OCI-LY7 (cell line): ENCODE measurements at regions not wholly inside any gene's neighbourhood (a gene's known extent, or its start where the extent isn't known, plus 50 kb on each side); places are given as distances from the start of the nearest gene placed in this dataset.

Experiments used
- BruUV-seq: library from RNA; stranded (reverse); fragments of 400-500 nt; replicated peaks from 2 replicates; lab custom pipeline; 2021; lab: Mats Ljungman, UMichigan
- CTCF ChIA-PET: fragments of 300-600 bp; sonication (Branson Sonifier 250); formaldehyde crosslinking; loops from one replicate; lab custom pipeline; 2022; ENCODE audit warnings: antibody characterized with exemption; ENCODE audit not compliant: unreplicated experiment; lab: Charles Lee
- POLR2A ChIA-PET: fragments of 300-600 bp; sonication (Branson Sonifier 250); formaldehyde crosslinking; loops from one replicate; lab custom pipeline; 2022; ENCODE audit warnings: antibody characterized with exemption; lab: Charles Lee
- DNase-seq: peaks from one replicate; pipeline ENCODE4 v3.0.0-alpha.2; 2015; ENCODE audit warnings: low spot score
- H2AFZ ChIP-seq: fragments of 200-600 bp; sonication (generic), shearing (Covaris generic); 2 replicates; pipeline ENCODE4 v1.6.1; 2014; ENCODE audit warnings: mild to moderate bottlenecking, antibody characterized with exemption, low read length, moderate library complexity
- H3K27ac ChIP-seq: fragments of 200-600 bp; sonication (generic); 2 replicates; pipeline ENCODE4 v1.5.1; 2014; ENCODE audit warnings: mixed run types, low read depth, mild to moderate bottlenecking, moderate library complexity, low read length, inconsistent platforms; ENCODE audit not compliant: poor library complexity, severe bottlenecking
- H3K36me3 ChIP-seq: fragments of 200-600 bp; sonication (generic); 2 replicates; pipeline ENCODE4 v1.6.1; 2014; ENCODE audit warnings: mild to moderate bottlenecking, antibody characterized with exemption, low read length, moderate library complexity, mixed read lengths; ENCODE audit not compliant: insufficient read depth
- H3K4me1 ChIP-seq: fragments of 200-600 bp; sonication (generic); 2 replicates; pipeline ENCODE4 v1.5.1; 2014; ENCODE audit warnings: mild to moderate bottlenecking, low read length; ENCODE audit not compliant: insufficient read depth, poor library complexity, severe bottlenecking
- H3K4me2 ChIP-seq: fragments of 200-600 bp; sonication (generic); 2 replicates; pipeline ENCODE4 v1.6.1; 2014; ENCODE audit warnings: mild to moderate bottlenecking, low read length
- H3K4me3 ChIP-seq: fragments of 200-600 bp; sonication (generic); 2 replicates; pipeline ENCODE4 v1.5.1; 2014; ENCODE audit warnings: mild to moderate bottlenecking, low read depth, low read length; ENCODE audit not compliant: poor library complexity, severe bottlenecking
- H3K79me2 ChIP-seq: fragments of 200-600 bp; sonication (generic); 2 replicates; pipeline ENCODE4 v1.6.1; 2016; ENCODE audit warnings: low read depth, mild to moderate bottlenecking, low read length, moderate library complexity, mixed read lengths; ENCODE audit not compliant: insufficient read depth
- H3K9me2 ChIP-seq: fragments of 200-600 bp; sonication (generic); 2 replicates; pipeline ENCODE4 v1.6.1; 2016; ENCODE audit warnings: mild to moderate bottlenecking, low read length, mixed read lengths; ENCODE audit not compliant: insufficient read depth
- H3K9me3 ChIP-seq: fragments of 200-600 bp; sonication (generic); 2 replicates; pipeline ENCODE4 v1.6.1; 2014; ENCODE audit warnings: mild to moderate bottlenecking, mixed run types, low read length, mixed read lengths
- H4K20me1 ChIP-seq: fragments of 200-600 bp; sonication (generic); 2 replicates; pipeline ENCODE4 v1.6.1; 2014; ENCODE audit warnings: mild to moderate bottlenecking, antibody characterized with exemption, low read length, moderate library complexity, mixed read lengths; ENCODE audit not compliant: insufficient read depth
- EZH2phosphoT487 ChIP-seq: fragments of 200-600 bp; sonication (generic); IDR thresholded peaks from 2 replicates; pipeline ENCODE4 v1.6.1; 2018; ENCODE audit warnings: low read depth, borderline replicate concordance, mild to moderate bottlenecking, mixed run types, antibody characterized with exemption, low read length, moderate library complexity, mixed read lengths
- intact Hi-C: fragments of 100-400 bp; cut with micrococcal nuclease; formaldehyde crosslinking; loops from one replicate; pipeline ENCODE4 v1.10.0; 2022; ENCODE audit not compliant: unreplicated experiment
- TF ChIP-seq, protein P1 (sequence below): fragments of 200-600 bp; sonication (generic); conservative IDR thresholded peaks from 2 replicates; pipeline ENCODE4 v1.5.1; 2014; ENCODE audit warnings: mild to moderate bottlenecking, antibody characterized with exemption, low read length, moderate library complexity, mixed read lengths

DNA sequence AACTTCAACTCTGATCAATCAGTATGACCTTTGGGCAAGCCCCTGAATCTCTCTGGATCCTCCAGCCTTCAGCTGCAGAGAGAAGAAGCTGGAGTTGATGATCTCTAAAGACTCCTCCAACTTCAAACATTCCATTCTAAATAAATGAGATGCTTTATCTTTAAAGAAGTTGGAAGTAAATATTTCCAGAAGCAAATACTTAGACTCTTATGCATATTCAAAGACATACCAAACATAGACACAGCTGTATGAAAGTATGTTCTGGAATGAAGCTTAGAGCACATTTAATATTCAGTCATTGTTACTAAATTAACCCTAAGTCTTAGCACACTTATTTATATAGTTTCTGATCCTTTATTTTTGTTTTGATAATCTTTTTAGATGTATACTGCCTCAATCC is 77.6 kb upstream of the ACP3 start:
- Histone ChIP-seq H3K36me3 (no peaks in the 10 kb centered on the region), H2AFZ (no peak overlapping the region), H3K79me2 (no peaks in the 10 kb centered on the region), H3K4me2 (no peak overlapping the region), H3K4me3 (no peak overlapping the region), H4K20me1 (no peaks in the 10 kb centered on the region), H3K27ac (no peak overlapping the region), H3K9me2 (no peaks in the 10 kb centered on the region), H3K9me3 (no peaks in the 10 kb centered on the region), H3K4me1 (no peaks in the 10 kb centered on the region)
- no TSS peak for BruUV-seq
- ChIA-PET POLR2A (interaction anchor here (0.7 to 1.0 kb wide), 3 partner anchors 14 to 281 kb away, joined by 3 read pairs; no protein-coding TSS in a partner anchor), CTCF (no interaction called here)
- TF ChIP-seq, protein P1, sequence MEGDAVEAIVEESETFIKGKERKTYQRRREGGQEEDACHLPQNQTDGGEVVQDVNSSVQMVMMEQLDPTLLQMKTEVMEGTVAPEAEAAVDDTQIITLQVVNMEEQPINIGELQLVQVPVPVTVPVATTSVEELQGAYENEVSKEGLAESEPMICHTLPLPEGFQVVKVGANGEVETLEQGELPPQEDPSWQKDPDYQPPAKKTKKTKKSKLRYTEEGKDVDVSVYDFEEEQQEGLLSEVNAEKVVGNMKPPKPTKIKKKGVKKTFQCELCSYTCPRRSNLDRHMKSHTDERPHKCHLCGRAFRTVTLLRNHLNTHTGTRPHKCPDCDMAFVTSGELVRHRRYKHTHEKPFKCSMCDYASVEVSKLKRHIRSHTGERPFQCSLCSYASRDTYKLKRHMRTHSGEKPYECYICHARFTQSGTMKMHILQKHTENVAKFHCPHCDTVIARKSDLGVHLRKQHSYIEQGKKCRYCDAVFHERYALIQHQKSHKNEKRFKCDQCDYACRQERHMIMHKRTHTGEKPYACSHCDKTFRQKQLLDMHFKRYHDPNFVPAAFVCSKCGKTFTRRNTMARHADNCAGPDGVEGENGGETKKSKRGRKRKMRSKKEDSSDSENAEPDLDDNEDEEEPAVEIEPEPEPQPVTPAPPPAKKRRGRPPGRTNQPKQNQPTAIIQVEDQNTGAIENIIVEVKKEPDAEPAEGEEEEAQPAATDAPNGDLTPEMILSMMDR = no peak
- TF ChIP-seq EZH2phosphoT487 = no peak
- intact Hi-C loops = no loop called here
- no peak for DNase-seq

DNA sequence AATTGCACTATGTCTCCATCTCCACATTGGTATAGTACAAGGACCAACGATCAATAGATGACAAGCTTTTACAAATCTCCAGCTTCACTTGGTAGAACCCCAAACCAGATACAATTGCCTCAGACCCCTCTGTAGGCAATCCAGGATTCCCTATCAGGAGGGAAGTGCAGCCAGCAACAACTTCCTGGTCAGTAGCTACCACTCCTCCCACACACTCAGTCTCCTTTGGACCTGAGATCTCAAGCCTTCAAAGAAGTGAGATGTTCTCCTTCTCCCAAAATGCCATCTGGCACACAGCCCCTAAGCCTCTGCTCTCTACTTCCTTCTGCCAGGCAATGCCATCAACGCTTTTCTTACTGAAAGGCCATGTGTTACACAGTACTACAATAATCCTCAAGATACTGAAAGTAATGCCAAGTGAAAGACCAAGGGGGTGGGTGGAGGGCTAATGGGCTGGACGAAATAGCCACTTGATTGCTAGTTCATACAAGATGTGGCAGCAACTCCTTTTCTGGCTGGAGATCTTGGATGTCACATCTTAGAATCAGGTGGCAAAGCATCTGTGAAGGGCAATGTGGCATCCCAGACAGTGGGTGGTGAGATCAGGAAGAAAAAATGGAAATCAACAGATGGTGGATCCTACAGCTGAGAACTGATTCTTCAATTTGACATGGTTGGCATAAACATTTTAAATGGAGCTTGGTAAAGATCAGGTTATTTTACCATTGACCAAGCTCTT is 75.3 kb upstream of the ACP3 start:
- H3K4me3 ChIP-seq = no peak overlapping the region
- no peaks in the 10 kb centered on the region for H3K4me1 ChIP-seq
- DNase-seq = no peak
- H3K9me3 ChIP-seq = no peaks in the 10 kb centered on the region
- H3K9me2 ChIP-seq = no peaks in the 10 kb centered on the region
- H3K36me3 ChIP-seq = no peaks in the 10 kb centered on the region
- no TSS peak for BruUV-seq
- TF ChIP-seq EZH2phosphoT487 = no peak
- CTCF ChIA-PET = interaction anchor here (0.6 kb wide), 1 partner anchor 10 kb away, joined by 3 read pairs; no protein-coding TSS in a partner anchor
- no peaks in the 10 kb centered on the region for H3K79me2 ChIP-seq
- H2AFZ ChIP-seq = no peak overlapping the region
- intact Hi-C loops = no loop called here
- POLR2A ChIA-PET = no interaction called here
- no peak overlapping the region for H3K4me2 ChIP-seq
- no peaks in the 10 kb centered on the region for H4K20me1 ChIP-seq
- H3K27ac ChIP-seq = no peak overlapping the region

DNA sequence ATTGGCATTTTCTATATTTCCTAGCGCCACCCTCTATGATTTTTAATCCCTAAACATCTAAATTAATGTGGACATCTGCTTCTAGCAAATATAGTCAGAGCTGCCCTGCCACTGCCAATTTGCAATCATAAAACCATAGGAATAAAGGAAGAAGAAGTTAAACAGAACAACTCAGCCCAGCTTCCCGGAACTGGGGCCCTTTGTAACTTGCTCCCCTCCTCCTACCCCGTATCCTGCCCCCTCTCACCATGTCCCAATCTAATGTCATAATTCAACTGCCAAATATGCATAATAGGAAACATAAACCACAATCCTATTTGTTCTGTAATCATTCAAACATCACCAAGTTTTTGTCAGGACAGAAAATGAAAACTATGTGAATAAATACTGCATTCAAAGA is 74.4 kb upstream of the ACP3 start:
- Histone ChIP-seq H3K4me1 (no peaks in the 10 kb centered on the region), H2AFZ (no peak overlapping the region), H3K9me2 (no peaks in the 10 kb centered on the region), H3K27ac (no peak overlapping the region), H4K20me1 (no peaks in the 10 kb centered on the region), H3K4me2 (no peak overlapping the region), H3K36me3 (no peaks in the 10 kb centered on the region), H3K9me3 (no peaks in the 10 kb centered on the region), H3K4me3 (no peak overlapping the region), H3K79me2 (no peaks in the 10 kb centered on the region)
- TF ChIP-seq, protein P1 = no peak
- no TSS peak for BruUV-seq
- intact Hi-C loops = no loop called here
- ChIA-PET CTCF (interaction anchor here (0.6 kb wide), 1 partner anchor 9 kb away, joined by 3 read pairs; no protein-coding TSS in a partner anchor), POLR2A (no interaction called here)
- DNase-seq = no peak
